DOHH2 (cell line): ENCODE measurements at regions not wholly inside any gene's neighbourhood (a gene's known extent, or its start where the extent isn't known, plus 50 kb on each side); places are given as distances from the start of the nearest gene placed in this dataset.

Experiments used
- CTCF ChIP-seq: fragments of 200-600 bp; sonication (generic); IDR thresholded peaks from one replicate; pipeline ENCODE4 v1.5.1; 2014; ENCODE audit warnings: antibody characterized with exemption, mild to moderate bottlenecking, low read depth, low read length; ENCODE audit not compliant: poor library complexity, severe bottlenecking
- EZH2phosphoT487 ChIP-seq: fragments of 200-600 bp; sonication (generic); IDR thresholded peaks from 2 replicates; pipeline ENCODE4 v1.6.1; 2017; ENCODE audit warnings: borderline replicate concordance, mild to moderate bottlenecking, antibody characterized with exemption, low read length, moderate library complexity, mixed read lengths

GRCh38 chr2:143850084-143850483 is 669.8 kb downstream of the ZEB2 start:
- TF ChIP-seq EZH2phosphoT487 (no peak), CTCF (no peak)
